C4-2B (cell line): ENCODE measurements at regions not wholly inside any gene's neighbourhood (a gene's known extent, or its start where the extent isn't known, plus 50 kb on each side); places are given as distances from the start of the nearest gene placed in this dataset.

Experiments used
- ZFX ChIP-seq: fragments of 450-650 bp; IDR thresholded peaks from 2 replicates; pipeline ENCODE4 v1.6.1; 2017
- TF ChIP-seq, protein P1 (sequence below): fragments of 450-650 bp; conservative IDR thresholded peaks from 2 replicates; pipeline ENCODE4 v1.5.1; 2017; ENCODE audit warnings: mild to moderate bottlenecking

DNA sequence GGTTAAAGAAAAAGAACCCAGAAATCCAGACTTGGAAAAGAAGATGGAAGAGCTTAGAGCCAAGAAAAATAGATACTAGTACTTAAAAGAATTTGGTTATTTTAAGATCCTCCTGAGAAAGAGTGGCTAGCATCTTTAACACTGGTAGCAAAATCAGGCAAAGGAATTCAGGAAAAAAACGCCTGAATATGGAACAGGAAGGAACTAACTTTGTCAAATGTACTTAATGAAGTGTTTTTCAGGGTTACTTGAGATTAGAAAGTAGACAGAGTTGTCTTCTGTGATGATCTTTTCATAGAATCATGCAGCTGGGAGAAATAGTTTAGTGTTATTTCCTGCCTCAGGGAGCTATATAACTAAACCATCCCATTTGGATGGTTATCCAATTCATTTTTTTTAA, 50.8 kb upstream of the SASH1 start:
- TF ChIP-seq, protein P1, sequence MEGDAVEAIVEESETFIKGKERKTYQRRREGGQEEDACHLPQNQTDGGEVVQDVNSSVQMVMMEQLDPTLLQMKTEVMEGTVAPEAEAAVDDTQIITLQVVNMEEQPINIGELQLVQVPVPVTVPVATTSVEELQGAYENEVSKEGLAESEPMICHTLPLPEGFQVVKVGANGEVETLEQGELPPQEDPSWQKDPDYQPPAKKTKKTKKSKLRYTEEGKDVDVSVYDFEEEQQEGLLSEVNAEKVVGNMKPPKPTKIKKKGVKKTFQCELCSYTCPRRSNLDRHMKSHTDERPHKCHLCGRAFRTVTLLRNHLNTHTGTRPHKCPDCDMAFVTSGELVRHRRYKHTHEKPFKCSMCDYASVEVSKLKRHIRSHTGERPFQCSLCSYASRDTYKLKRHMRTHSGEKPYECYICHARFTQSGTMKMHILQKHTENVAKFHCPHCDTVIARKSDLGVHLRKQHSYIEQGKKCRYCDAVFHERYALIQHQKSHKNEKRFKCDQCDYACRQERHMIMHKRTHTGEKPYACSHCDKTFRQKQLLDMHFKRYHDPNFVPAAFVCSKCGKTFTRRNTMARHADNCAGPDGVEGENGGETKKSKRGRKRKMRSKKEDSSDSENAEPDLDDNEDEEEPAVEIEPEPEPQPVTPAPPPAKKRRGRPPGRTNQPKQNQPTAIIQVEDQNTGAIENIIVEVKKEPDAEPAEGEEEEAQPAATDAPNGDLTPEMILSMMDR, result no peak
- TF ChIP-seq ZFX, result no peak
